Epidermal melanocyte (primary cell): ENCODE measurements at regions not wholly inside any gene's neighbourhood (a gene's known extent, or its start where the extent isn't known, plus 50 kb on each side); places are given as distances from the start of the nearest gene placed in this dataset.

Experiments
- DNase-seq: peaks from one replicate; pipeline ENCODE4 v3.0.0; 2011; ENCODE audit warnings: low spot score; ENCODE audit not compliant: insufficient read length

GRCh38 chr2:128770143-128771085 lies 451.7 kb upstream of the HS6ST1 start:
- DNase-seq = no peak

GRCh38 chr2:128771401-128771800 lies 452.7 kb upstream of the HS6ST1 start:
- no peak for DNase-seq

GRCh38 chr2:128772671-128773070 lies 454.0 kb upstream of the HS6ST1 start:
- no peak for DNase-seq

- no peak for DNase-seq
Observed at GRCh38 chr2:128773641-128774319, 455.1 kb upstream of the HS6ST1 start.

- no peak for DNase-seq
Observed at GRCh38 chr2:128774320-128775216, 455.9 kb upstream of the HS6ST1 start.

GRCh38 chr2:128775217-128775913 lies 456.7 kb upstream of the HS6ST1 start:
- DNase-seq = no peak

- no peak for DNase-seq
Observed at GRCh38 chr2:128775914-128776285, 457.2 kb upstream of the HS6ST1 start.

GRCh38 chr2:128776461-128777195 lies 458.0 kb upstream of the HS6ST1 start:
- no peak for DNase-seq

- no peak for DNase-seq
Observed at GRCh38 chr2:128777196-128778035, 458.7 kb upstream of the HS6ST1 start.

- no peak for DNase-seq
Observed at GRCh38 chr2:128778843-128779242, 460.2 kb upstream of the HS6ST1 start.

GRCh38 chr2:128779301-128780095 lies 460.8 kb upstream of the HS6ST1 start:
- no peak for DNase-seq

- DNase-seq = no peak
Observed at GRCh38 chr2:128780434-128781080, 461.9 kb upstream of the HS6ST1 start.

GRCh38 chr2:128781166-128781565 lies 462.5 kb upstream of the HS6ST1 start:
- no peak for DNase-seq

GRCh38 chr2:128781585-128782385 lies 463.1 kb upstream of the HS6ST1 start:
- no peak for DNase-seq

- no peak for DNase-seq
Observed at GRCh38 chr2:128782411-128783192, 463.9 kb upstream of the HS6ST1 start.

- DNase-seq = no peak
Observed at GRCh38 chr2:128783193-128783671, 464.6 kb upstream of the HS6ST1 start.
